PC-9 (cell line): ENCODE measurements at regions not wholly inside any gene's neighbourhood (a gene's known extent, or its start where the extent isn't known, plus 50 kb on each side); places are given as distances from the start of the nearest gene placed in this dataset.

ENCODE experiments used
- CTCF ChIP-seq: fragments of 200-600 bp; sonication (generic); conservative IDR thresholded peaks from 2 replicates; pipeline ENCODE4 v1.6.1; 2017; ENCODE audit warnings: mixed run types, antibody characterized with exemption, mild to moderate bottlenecking, moderate library complexity
- EZH2 ChIP-seq: fragments of 200-600 bp; sonication (generic); IDR thresholded peaks from 2 replicates; pipeline ENCODE4 v1.8.0; 2017; ENCODE audit warnings: antibody characterized with exemption, low read depth

- TF ChIP-seq CTCF: no peak
- no peak for TF ChIP-seq EZH2
These were observed 54.4 kb upstream of the IFRD1 start for GRCh38 chr7:112395893-112396292.
